ENCODE measurements at regions not wholly inside any gene's neighbourhood (a gene's known extent, or its start where the extent isn't known, plus 50 kb on each side); places are given as distances from the start of the nearest gene placed in this dataset.

- DNase-seq (ENCODE audit: low spot score) = no peak
Observed at GRCh38 chr3:140816372-140817195, 125.1 kb upstream of the SLC25A36 start.

GRCh38 chr3:140821493-140821892 is 120.1 kb upstream of the SLC25A36 start:
- no peak for DNase-seq (ENCODE audit: low spot score)

GRCh38 chr3:140822401-140823047 is 119.1 kb upstream of the SLC25A36 start:
- DNase-seq (ENCODE audit: low spot score) = no peak

GRCh38 chr3:140823106-140823505 is 118.5 kb upstream of the SLC25A36 start:
- DNase-seq (ENCODE audit: low spot score) = no peak

GRCh38 chr3:140827894-140828293 is 113.7 kb upstream of the SLC25A36 start:
- DNase-seq (ENCODE audit: low spot score) = no peak

- no peak for DNase-seq (ENCODE audit: low spot score)
Observed at GRCh38 chr3:140828585-140828984, 113.1 kb upstream of the SLC25A36 start.

GRCh38 chr3:140829796-140830195 is 111.8 kb upstream of the SLC25A36 start:
- no peak for DNase-seq (ENCODE audit: low spot score)

GRCh38 chr3:140830391-140830790 is 111.2 kb upstream of the SLC25A36 start:
- DNase-seq (ENCODE audit: low spot score) = no peak

- DNase-seq (ENCODE audit: low spot score) = no peak
Observed at GRCh38 chr3:140832883-140833282, 108.8 kb upstream of the SLC25A36 start.

GRCh38 chr3:140834266-140835037 is 107.2 kb upstream of the SLC25A36 start:
- no peak for DNase-seq (ENCODE audit: low spot score)

- DNase-seq (ENCODE audit: low spot score) = no peak
Observed at GRCh38 chr3:140842984-140843649, 98.5 kb upstream of the SLC25A36 start.

GRCh38 chr3:140843656-140844055 is 98.0 kb upstream of the SLC25A36 start:
- DNase-seq (ENCODE audit: low spot score) = no peak

- no peak for DNase-seq (ENCODE audit: low spot score)
Observed at GRCh38 chr3:140844072-140844471, 97.6 kb upstream of the SLC25A36 start.

GRCh38 chr3:140845882-140846281 is 95.8 kb upstream of the SLC25A36 start:
- no peak for DNase-seq (ENCODE audit: low spot score)

GRCh38 chr3:140848666-140849065 is 93.0 kb upstream of the SLC25A36 start:
- DNase-seq (ENCODE audit: low spot score) = no peak

GRCh38 chr3:140850210-140850955 is 91.3 kb upstream of the SLC25A36 start:
- DNase-seq (ENCODE audit: low spot score) = no peak

- DNase-seq (ENCODE audit: low spot score) = no peak
Observed at GRCh38 chr3:140854961-140855360, 86.7 kb upstream of the SLC25A36 start.

GRCh38 chr3:140856905-140857304 is 84.7 kb upstream of the SLC25A36 start:
- DNase-seq (ENCODE audit: low spot score) = no peak

- no peak for DNase-seq (ENCODE audit: low spot score)
Observed at GRCh38 chr3:140857993-140858392, 83.6 kb upstream of the SLC25A36 start.

GRCh38 chr3:140859592-140860336 is 81.9 kb upstream of the SLC25A36 start:
- DNase-seq (ENCODE audit: low spot score) = no peak

- peak; percentile 35 for DNase-seq (ENCODE audit: low spot score)
Observed at GRCh38 chr3:140863580-140864009, 78.0 kb upstream of the SLC25A36 start.
